ENCODE measurements at regions not wholly inside any gene's neighbourhood (a gene's known extent, or its start where the extent isn't known, plus 50 kb on each side); places are given as distances from the start of the nearest gene placed in this dataset.

GRCh38 chr2:16473575-16473974 is 192.1 kb downstream of the CYRIA start:
- TF ChIP-seq ZNF274 (IDR thresholded peaks at IDR 0.05; ENCODE audit: low read depth, low read length): no peak
- no peak for TF ChIP-seq YY1 (IDR thresholded peaks at IDR 0.05; ENCODE audit: insufficient read depth, insufficient read length)
